Stimulated activated effector memory CD8-positive, alpha-beta T cell treated with anti-CD3 and anti-CD28 coated beads, Interleukin-12 subunit alpha, Interleukin-12 subunit beta, amount 100 ng/mL, for 72 hours (primary cell): ENCODE measurements at regions not wholly inside any gene's neighbourhood (a gene's known extent, or its start where the extent isn't known, plus 50 kb on each side); places are given as distances from the start of the nearest gene placed in this dataset.

Experiments used
- ATAC-seq: fragments of 150-1000 bp; cut with Tn5 transposase; 2 replicates; pipeline ENCODE4 v1.10.0; 2021
- DNase-seq, 2 donors: peaks; one replicate each; pipeline ENCODE4 v3.0.0; 2021 to 2022; ENCODE audit warnings: low spot score in 2 of 2
- H3K27ac Mint-ChIP-seq: one replicate; pipeline ENCODE4 v1.8.0; 2022; ENCODE audit warnings: mild to moderate bottlenecking, mixed read lengths
- H3K36me3 Mint-ChIP-seq: one replicate; pipeline ENCODE4 v1.8.0; 2022; ENCODE audit warnings: mild to moderate bottlenecking, mixed read lengths
- H3K4me1 Mint-ChIP-seq: one replicate; pipeline ENCODE4 v1.8.0; 2022; ENCODE audit warnings: mixed read lengths
- H3K4me3 Mint-ChIP-seq: one replicate; pipeline ENCODE4 v1.8.0; 2022; ENCODE audit warnings: mild to moderate bottlenecking, mixed read lengths
- H3K9me3 Mint-ChIP-seq: one replicate; pipeline ENCODE4 v1.8.0; 2022; ENCODE audit warnings: mixed read lengths

DNA sequence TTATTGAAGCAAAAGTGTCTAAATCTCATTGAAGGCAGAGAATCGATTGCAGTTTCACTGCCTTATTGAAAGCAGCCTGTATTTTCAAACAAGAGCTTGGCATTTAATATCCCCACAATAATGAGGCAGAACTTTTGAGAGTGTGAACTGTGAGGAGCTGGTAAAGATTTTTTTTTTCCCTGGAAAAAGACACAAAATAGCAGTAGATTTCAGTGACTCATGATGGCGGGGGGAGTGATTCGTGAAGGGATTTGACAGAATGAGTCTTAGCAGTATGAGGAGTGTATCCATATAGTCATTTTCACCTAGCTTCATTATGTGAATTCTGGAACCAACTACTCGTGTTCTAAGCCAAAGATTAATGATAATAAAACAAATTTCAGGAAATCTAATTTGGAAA, 242.9 kb downstream of the ARL6IP6 start:
- H3K27ac Mint-ChIP-seq = no peak overlapping the region
- DNase-seq (no peak), ATAC-seq (no peak)
- H3K4me3 Mint-ChIP-seq = no peak overlapping the region
- no peaks in the 10 kb centered on the region for H3K36me3 Mint-ChIP-seq
- no peaks in the 10 kb centered on the region for H3K4me1 Mint-ChIP-seq
- no peaks in the 10 kb centered on the region for H3K9me3 Mint-ChIP-seq

DNA sequence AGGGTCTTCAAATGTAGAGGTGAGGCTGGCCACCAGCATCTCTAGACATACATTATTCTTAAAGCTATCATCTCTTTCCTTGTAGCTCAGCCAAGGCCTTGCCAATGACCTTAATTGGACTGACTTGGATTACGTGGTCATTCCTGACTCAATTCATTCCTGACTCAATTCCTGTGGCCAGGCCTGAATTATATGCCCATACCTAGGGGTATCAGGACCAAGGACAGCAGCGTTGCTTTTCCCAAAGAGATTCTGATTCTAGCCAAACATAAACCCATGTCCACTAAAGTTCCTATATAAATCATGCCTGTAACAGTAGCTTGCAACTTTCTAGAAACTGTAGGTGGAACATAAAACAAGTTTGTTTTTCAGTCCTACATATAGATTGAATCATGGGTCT, 231.7 kb downstream of the ARL6IP6 start:
- Mint-ChIP-seq H3K4me1 (no peaks in the 10 kb centered on the region), H3K9me3 (peaks cover 2% of the 10 kb centered on the region), H3K4me3 (no peak overlapping the region), H3K27ac (no peak overlapping the region), H3K36me3 (no peaks in the 10 kb centered on the region)
- ATAC-seq (no peak), DNase-seq (no peak)

DNA sequence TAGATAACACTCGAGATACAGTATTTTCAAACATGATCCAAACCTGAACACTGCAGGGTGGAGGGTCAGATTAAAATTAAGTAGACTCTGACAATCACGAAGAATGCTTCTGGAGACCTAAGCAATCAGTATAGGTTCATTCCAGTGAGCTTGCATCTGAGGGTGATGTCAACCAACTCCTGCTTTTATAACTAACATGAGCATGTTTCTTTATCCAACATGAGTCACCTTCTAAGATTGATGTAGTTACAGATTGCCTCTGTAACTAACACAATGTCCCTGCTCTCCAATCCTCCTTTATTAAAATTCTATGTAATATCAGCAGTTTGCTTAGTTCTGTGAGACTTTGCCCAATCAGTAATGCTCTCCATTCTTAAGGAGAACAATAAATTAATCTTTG, 225.7 kb downstream of the ARL6IP6 start:
- Mint-ChIP-seq H3K4me3 (no peak overlapping the region), H3K9me3 (peaks cover 8% of the 10 kb centered on the region), H3K36me3 (no peaks in the 10 kb centered on the region), H3K27ac (no peak overlapping the region), H3K4me1 (no peaks in the 10 kb centered on the region)
- DNase-seq (no peak), ATAC-seq (no peak)

DNA sequence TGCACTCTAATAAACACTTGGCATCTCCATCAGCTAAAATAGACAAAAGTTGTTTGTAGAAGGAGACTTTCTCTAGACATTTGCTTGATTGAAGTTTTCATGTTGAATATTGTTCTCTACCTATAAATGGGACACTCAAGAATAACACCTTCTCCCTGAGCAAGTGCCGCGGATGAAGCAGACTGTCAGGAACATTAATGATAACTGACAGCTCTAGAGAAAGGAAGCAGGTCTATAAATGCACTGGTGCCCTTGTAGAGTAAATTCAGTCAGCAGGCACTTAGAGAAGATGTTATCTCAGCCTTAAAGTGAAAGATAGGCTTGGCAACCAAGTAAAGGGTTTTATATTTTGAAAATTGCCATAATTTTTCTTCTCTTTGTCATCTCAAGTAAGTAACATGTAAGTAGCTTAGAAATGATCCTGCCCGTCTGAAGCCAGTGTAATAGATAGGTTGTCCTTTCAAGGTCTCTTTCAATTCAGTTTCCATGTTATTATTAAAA, 224.6 kb downstream of the ARL6IP6 start:
- peaks cover 8% of the 10 kb centered on the region for H3K9me3 Mint-ChIP-seq
- no peaks in the 10 kb centered on the region for H3K36me3 Mint-ChIP-seq
- H3K4me1 Mint-ChIP-seq = no peaks in the 10 kb centered on the region
- no peak for ATAC-seq
- DNase-seq = no peak
- H3K4me3 Mint-ChIP-seq = no peak overlapping the region
- no peak overlapping the region for H3K27ac Mint-ChIP-seq

DNA sequence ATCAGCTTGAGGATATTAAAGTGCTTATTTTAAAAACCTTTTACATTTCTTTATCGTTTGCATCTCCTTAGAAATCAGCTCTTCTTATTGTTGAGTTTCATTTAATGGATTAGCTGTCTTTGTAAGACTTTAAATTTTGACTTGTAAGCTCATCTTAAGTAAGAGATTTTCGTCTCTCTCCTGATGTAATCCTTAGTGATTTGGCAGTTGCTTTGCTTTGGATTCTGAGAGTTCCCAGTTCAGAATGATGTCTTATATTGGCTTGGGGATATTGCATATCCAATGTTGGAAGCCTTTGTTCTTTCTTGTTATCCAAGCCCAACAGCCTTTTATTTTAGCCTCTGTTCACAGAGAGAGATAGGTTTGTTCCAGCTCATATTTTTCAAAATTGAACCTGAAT, 212.1 kb downstream of the ARL6IP6 start:
- Mint-ChIP-seq H3K27ac (no peak overlapping the region), H3K4me1 (no peaks in the 10 kb centered on the region), H3K4me3 (no peak overlapping the region), H3K36me3 (no peaks in the 10 kb centered on the region), H3K9me3 (no peaks in the 10 kb centered on the region)
- ATAC-seq = no peak
- DNase-seq = no peak

DNA sequence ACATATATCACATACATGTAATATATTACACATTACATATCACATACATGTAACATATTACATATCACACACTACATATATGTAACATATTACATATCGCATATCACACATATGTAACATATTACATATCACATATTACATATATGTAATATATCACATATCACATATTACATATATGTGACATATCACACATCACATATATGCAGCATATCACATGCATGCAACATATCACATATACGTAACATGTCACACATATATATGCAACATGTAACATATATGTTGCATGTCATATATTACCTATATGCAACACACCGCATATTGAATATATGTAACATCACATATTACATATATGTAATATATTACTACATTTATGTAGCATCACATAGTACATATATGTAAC, 211.2 kb downstream of the ARL6IP6 start:
- no peaks in the 10 kb centered on the region for H3K4me1 Mint-ChIP-seq
- H3K36me3 Mint-ChIP-seq = no peaks in the 10 kb centered on the region
- no peak overlapping the region for H3K4me3 Mint-ChIP-seq
- no peaks in the 10 kb centered on the region for H3K9me3 Mint-ChIP-seq
- no peak overlapping the region for H3K27ac Mint-ChIP-seq
- no peak for ATAC-seq
- no peak for DNase-seq

DNA sequence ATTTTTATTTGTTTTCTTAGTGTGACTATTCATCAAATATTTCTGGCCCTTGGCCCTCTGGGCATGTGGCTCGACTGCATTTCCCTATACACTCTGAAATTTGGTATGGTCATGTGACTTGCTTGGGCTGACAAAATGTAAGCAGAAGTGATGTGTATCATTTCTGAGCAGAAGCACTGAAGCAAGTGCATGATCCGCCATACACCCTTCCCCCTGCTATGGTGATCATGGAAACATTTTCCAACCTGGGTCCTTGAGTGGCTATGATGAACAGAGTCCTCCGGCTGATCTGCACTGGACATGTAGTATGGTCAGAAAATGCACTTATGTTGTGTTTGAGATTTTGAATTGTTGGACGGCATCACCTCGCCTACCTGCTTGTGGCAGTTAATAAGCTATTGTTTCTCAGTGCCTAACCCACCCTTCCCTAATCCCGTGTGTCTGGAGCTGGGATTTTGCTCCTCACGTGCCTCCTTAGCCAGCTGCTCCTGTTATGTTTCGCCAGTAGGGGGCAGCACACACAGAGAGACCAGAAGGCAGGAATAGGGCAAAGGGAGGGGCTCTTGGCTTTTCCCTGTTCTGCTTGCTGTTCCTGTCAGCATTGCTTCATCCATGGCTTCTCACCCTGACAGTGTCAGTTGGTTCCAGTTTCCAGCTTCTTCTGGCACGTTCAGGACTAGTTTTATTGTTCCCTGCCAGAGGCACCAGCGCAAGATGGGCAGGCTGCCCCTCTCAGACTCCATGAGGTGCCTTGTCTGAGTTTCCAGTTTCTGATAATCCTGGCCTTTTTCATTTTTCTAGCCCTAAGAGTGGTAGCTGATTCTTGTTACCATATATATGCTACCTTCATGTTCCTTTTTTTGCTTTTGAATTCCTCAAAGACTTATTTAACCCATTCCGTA, 207.4 kb downstream of the ARL6IP6 start:
- Mint-ChIP-seq H3K27ac (no peak overlapping the region), H3K36me3 (no peaks in the 10 kb centered on the region), H3K9me3 (no peaks in the 10 kb centered on the region), H3K4me1 (no peaks in the 10 kb centered on the region), H3K4me3 (no peak overlapping the region)
- DNase-seq = peak; percentile 10 to 64
- peak; percentile 32 for ATAC-seq

DNA sequence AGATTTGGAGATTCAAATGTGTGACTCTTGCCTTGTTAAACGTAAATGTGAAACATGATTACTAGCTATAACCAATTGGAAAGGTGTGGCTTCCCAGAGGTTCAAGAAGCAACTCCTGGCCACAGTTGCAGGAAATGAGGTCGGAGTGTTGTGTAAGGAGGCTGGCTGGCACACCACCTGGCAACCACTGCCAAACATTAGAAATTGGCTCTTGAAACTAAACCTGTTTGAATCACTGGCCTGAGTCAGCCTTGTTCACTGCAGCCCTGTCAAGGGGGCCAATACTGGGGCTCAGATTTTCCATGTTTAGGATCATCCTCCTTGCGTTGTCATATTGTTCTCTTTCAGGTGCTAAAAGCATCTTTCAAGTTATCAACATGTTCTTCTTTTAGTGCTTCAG, 206.3 kb downstream of the ARL6IP6 start:
- Mint-ChIP-seq H3K9me3 (no peaks in the 10 kb centered on the region), H3K36me3 (no peaks in the 10 kb centered on the region), H3K4me3 (no peak overlapping the region), H3K27ac (no peak overlapping the region), H3K4me1 (no peaks in the 10 kb centered on the region)
- DNase-seq = no peak
- no peak for ATAC-seq

DNA sequence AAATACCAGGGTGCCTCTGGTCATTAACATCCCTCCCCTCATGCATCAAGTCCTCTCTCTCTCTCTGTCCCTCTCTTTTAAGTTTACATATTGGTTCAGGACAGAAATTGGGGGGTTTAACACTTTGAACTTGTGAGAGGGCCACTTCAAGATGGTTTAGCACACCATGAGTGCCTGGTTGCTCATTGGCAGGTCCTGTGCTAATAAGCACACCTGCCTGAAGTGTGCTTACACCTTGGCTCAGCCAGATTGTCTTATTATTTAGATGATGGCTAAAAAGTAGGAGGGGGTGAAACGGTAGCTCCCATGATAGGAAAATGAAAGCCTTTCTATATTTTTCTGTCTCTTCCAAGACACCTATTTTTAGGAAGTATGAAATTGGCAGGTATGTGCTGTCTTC, 205.8 kb downstream of the ARL6IP6 start:
- no peaks in the 10 kb centered on the region for H3K4me1 Mint-ChIP-seq
- no peaks in the 10 kb centered on the region for H3K36me3 Mint-ChIP-seq
- no peaks in the 10 kb centered on the region for H3K9me3 Mint-ChIP-seq
- DNase-seq (no peak), ATAC-seq (no peak)
- H3K4me3 Mint-ChIP-seq = no peak overlapping the region
- no peak overlapping the region for H3K27ac Mint-ChIP-seq

DNA sequence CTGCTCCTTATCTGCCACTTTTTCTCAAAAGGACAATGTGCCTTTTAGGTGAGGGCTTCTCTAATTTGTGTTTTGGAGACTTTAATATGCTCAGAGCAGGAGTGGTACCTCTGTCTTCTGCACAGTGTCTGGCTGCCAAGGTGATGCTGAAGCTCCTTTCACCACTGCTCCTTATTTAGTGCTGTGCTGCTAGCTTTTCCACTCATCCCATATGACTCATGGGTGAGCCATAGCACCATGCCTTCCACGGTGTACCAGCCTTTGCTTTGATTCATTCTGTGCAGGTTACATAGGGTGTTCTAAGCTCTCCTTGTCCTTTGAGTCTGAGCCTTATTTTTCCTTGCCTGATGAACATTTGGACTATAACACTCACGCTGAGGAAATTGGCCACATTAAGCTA, 202.4 kb downstream of the ARL6IP6 start:
- no peak overlapping the region for H3K4me3 Mint-ChIP-seq
- peak; percentile 39 for ATAC-seq

DNA sequence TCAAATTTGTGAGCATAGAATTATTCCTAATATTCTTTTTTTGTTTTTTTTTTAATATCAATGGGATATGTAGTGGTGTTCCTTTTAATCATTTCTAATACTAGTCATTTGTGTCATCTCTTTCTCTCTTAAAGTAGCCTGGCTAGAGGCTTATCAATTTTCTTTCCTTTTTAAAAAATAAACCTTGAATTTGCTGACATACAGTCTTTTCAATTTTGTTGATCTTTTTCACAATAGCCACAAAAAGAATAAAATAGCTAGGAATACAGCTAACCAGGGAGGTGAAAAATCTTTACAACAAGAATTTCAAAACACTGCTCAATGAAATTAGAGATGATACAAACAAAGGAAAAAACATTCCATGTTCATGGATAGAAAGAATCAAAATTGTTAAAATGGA, 192.6 kb downstream of the ARL6IP6 start:
- Mint-ChIP-seq H3K4me1 (no peaks in the 10 kb centered on the region), H3K27ac (no peak overlapping the region), H3K4me3 (no peak overlapping the region)

More for the DNA sequence above, 202.4 kb downstream of the ARL6IP6 start:
- Mint-ChIP-seq H3K4me1 (no peaks in the 10 kb centered on the region), H3K9me3 (no peaks in the 10 kb centered on the region), H3K27ac (no peak overlapping the region), H3K36me3 (no peaks in the 10 kb centered on the region)
- no peak for DNase-seq

DNA sequence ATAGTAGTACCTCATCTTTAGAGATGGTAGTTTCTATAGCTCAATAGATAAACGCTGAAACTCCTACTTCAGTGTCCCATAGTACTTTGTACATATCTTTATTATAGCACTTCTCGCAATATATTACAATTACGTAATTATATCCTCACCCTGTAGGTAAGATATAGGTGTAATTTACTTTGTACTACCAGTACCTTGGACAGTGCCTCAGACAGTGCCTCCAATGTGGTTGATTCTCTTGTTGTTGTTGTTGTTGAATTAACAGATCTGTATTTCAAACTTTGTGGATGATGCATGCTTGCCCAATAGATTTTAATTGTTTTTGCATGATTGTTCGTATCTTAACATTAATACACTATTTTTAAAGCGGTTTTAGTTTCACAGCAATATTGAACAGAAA, 188.6 kb downstream of the ARL6IP6 start:
- no peaks in the 10 kb centered on the region for H3K4me1 Mint-ChIP-seq
- no peaks in the 10 kb centered on the region for H3K9me3 Mint-ChIP-seq
- no peaks in the 10 kb centered on the region for H3K36me3 Mint-ChIP-seq

More for the DNA sequence above, 192.6 kb downstream of the ARL6IP6 start:
- DNase-seq (no peak), ATAC-seq (no peak)
- Mint-ChIP-seq H3K9me3 (no peaks in the 10 kb centered on the region), H3K36me3 (no peaks in the 10 kb centered on the region)

DNA sequence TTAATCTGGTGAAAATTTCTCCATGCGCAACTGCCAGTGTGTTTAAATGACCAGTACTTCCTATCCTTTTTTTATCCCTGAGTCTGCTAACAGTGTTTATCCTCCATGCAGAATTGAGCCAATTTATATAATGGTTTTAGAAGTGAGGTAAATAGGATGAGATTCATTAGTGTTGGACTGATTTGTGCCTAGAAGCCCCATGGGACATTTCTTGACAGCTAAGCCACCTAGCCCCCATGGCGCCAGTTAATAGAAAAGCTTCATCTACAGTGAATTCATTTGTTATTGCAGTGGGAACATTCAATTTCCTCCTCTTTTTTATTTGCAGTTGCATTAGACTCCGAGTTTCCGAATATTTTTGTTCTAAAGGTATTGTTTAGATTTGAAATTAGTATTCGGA, 175.6 kb downstream of the ARL6IP6 start:
- Mint-ChIP-seq H3K9me3 (peaks cover 4% of the 10 kb centered on the region), H3K4me3 (no peak overlapping the region), H3K36me3 (no peaks in the 10 kb centered on the region), H3K4me1 (no peaks in the 10 kb centered on the region), H3K27ac (no peak overlapping the region)
- DNase-seq = no peak
- ATAC-seq = no peak

More for the DNA sequence above, 188.6 kb downstream of the ARL6IP6 start:
- no peak overlapping the region for H3K27ac Mint-ChIP-seq
- DNase-seq (no peak), ATAC-seq (no peak)
- H3K4me3 Mint-ChIP-seq = no peak overlapping the region

DNA sequence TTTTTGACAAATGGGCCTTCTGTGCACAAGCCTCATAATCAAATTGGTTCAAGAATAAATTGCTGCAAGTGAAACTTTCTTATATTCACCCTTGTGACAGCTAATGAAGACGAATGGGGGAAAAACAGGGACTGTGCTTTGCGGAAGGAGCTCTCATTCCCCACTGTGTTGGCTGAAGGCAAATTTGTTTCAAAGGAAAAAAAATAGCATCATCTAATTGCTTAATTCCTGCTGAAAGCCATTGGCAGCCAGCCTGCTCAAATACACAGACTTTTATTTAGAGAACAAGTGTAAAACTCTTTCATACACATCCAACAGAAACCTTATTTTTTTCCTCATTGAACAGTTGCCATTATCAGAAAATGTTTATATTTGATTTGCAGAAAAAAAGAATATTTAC, 172.3 kb downstream of the ARL6IP6 start:
- Mint-ChIP-seq H3K4me1 (no peaks in the 10 kb centered on the region), H3K27ac (no peak overlapping the region), H3K9me3 (no peaks in the 10 kb centered on the region), H3K4me3 (no peak overlapping the region), H3K36me3 (no peaks in the 10 kb centered on the region)
- no peak for DNase-seq
- ATAC-seq = no peak

DNA sequence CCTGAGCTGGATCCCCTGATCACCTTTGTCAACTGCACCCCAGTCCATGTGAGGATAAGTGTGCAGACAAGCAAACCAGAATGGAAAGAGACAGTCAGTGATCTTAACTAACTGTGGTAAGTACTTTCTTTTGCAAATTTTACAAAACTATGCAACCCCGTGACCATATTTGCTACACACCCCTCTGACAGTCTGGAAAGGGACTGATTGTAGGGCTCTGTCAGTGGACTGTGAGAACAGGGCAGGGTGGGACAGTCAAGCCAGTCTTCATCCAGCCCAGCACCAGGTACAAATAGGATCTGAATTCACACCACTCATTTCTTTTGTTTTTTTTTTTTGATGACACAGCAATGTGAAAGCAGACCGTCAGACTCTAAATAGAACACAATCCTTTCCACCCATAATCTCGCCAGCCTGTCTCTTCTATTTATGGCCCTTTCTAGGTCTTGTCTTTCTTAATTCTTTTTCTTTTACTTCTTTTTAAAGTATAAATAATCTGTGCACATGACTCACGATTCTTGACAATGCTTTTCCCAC, 165.6 kb downstream of the ARL6IP6 start:
- no peaks in the 10 kb centered on the region for H3K9me3 Mint-ChIP-seq
- no peak for ATAC-seq
- H3K36me3 Mint-ChIP-seq = no peaks in the 10 kb centered on the region
- H3K4me1 Mint-ChIP-seq = no peaks in the 10 kb centered on the region
- H3K4me3 Mint-ChIP-seq = no peak overlapping the region
- H3K27ac Mint-ChIP-seq = no peak overlapping the region
- no peak for DNase-seq

DNA sequence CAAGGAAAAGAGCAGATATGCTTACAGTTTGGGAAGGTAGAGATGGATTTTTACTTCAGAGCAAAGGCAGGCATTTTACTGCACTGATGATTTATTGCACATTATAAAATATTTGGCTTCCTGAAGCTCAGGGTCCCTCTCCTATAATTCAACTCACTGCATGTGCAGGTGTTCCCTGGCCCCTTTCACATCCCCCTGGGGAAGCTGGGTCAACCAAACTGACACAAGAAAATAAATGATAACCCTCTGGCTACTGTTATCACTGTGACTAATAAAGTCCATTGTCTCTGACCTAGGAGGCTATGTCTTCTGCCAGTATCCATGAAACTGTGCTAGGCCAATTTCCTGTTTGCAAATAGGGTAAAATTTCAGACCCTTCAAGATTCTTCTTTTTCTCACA, 163.1 kb downstream of the ARL6IP6 start:
- Mint-ChIP-seq H3K27ac (no peak overlapping the region), H3K36me3 (no peaks in the 10 kb centered on the region), H3K4me3 (no peak overlapping the region), H3K9me3 (no peaks in the 10 kb centered on the region), H3K4me1 (no peaks in the 10 kb centered on the region)
- ATAC-seq (no peak), DNase-seq (no peak)
